ENCODE measurements at regions not wholly inside any gene's neighbourhood (a gene's known extent, or its start where the extent isn't known, plus 50 kb on each side); places are given as distances from the start of the nearest gene placed in this dataset.

DNA sequence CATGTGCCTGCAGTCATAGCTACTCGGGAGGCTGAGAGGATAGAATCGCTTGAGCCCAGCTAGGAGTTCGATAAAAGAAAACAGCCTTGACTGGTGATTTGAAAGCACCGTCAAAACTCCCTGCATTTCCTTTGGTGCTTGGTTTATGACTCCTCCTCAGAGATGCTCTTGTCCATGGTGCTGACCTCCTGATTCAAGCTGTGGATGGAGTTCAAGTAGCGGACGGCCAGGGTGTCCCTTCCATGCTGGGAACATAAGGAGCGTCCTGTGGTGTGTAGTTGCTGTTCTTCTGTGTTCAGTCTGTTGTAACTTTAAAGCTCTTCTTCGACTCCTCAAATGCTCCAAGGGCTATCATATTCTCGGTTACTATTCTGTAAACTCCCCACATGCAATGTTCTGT lies 382.5 kb upstream of the KIAA1217 start:
- TF ChIP-seq, protein P1, sequence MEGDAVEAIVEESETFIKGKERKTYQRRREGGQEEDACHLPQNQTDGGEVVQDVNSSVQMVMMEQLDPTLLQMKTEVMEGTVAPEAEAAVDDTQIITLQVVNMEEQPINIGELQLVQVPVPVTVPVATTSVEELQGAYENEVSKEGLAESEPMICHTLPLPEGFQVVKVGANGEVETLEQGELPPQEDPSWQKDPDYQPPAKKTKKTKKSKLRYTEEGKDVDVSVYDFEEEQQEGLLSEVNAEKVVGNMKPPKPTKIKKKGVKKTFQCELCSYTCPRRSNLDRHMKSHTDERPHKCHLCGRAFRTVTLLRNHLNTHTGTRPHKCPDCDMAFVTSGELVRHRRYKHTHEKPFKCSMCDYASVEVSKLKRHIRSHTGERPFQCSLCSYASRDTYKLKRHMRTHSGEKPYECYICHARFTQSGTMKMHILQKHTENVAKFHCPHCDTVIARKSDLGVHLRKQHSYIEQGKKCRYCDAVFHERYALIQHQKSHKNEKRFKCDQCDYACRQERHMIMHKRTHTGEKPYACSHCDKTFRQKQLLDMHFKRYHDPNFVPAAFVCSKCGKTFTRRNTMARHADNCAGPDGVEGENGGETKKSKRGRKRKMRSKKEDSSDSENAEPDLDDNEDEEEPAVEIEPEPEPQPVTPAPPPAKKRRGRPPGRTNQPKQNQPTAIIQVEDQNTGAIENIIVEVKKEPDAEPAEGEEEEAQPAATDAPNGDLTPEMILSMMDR (IDR thresholded peaks at IDR 0.05; ENCODE audit: extremely low read depth in 1 of 2, insufficient read depth in 1 of 2, low read depth in 1 of 2, low read length in 2 of 2): no peak
- TF ChIP-seq POLR2AphosphoS5 (IDR thresholded peaks at IDR 0.05; ENCODE audit: insufficient read depth, low read depth, low read length): no peak
- TF ChIP-seq GATA2 (IDR thresholded peaks at IDR 0.05; ENCODE audit: insufficient read depth, insufficient read length, low read depth, low read length): no peak
